Testis (tissue), 2 donors: ENCODE measurements at regions not wholly inside any gene's neighbourhood (a gene's known extent, or its start where the extent isn't known, plus 50 kb on each side); places are given as distances from the start of the nearest gene placed in this dataset.

Experiments used
- DNase-seq: peaks from one replicate; pipeline ENCODE4 v3.0.0-alpha.2; 2019
- H3K27ac ChIP-seq, 2 donors: fragments of 200-600 bp; sonication (generic); one replicate each; pipeline ENCODE4 v1.5.1; 2019
- H3K27me3 ChIP-seq: fragments of 200-600 bp; sonication (generic); one replicate; pipeline ENCODE4 v1.5.1; 2019
- H3K36me3 ChIP-seq: fragments of 200-600 bp; sonication (generic); one replicate; pipeline ENCODE4 v1.5.1; 2017; ENCODE audit warnings: low read depth; ENCODE audit errors: missing control alignments
- H3K4me1 ChIP-seq: fragments of 200-600 bp; sonication (generic); one replicate; pipeline ENCODE4 v1.5.1; 2019
- H3K4me3 ChIP-seq, 2 donors: fragments of 200-600 bp; sonication (generic); one replicate each; pipeline ENCODE4 v1.5.1; 2017 to 2019
- H3K9me3 ChIP-seq: fragments of 200-600 bp; sonication (generic); one replicate; pipeline ENCODE4 v1.5.1; 2017
- POLR2A ChIP-seq: fragments of 450-650 bp; IDR thresholded peaks from one replicate; pipeline ENCODE4 v1.6.1; 2017; ENCODE audit warnings: antibody characterized with exemption, mild to moderate bottlenecking, moderate library complexity
- WGBS, 2 donors: methylation state at CpG; one replicate each; pipeline ENCODE4 v1.1.5; 2018; 5-methylcytosine and 5-hydroxymethylcytosine counted together
- intact Hi-C: fragments of 100-400 bp; cut with DNase I; formaldehyde crosslinking; loops from one replicate; pipeline ENCODE4 v1.15.1; 2023; ENCODE audit warnings: low total_unique reads
- TF ChIP-seq, protein P1 (sequence below), 3 experiments: fragments of 450-650 bp in 2 of 3; fragments of 200-600 bp in 1 of 3; sonication (generic) in 1 of 3; IDR thresholded peaks; one replicate each; pipeline ENCODE4 v1.5.1; 2016 to 2019; ENCODE audit warnings: antibody characterized with exemption in 3 of 3, mild to moderate bottlenecking in 2 of 3, moderate library complexity in 1 of 3

DNA sequence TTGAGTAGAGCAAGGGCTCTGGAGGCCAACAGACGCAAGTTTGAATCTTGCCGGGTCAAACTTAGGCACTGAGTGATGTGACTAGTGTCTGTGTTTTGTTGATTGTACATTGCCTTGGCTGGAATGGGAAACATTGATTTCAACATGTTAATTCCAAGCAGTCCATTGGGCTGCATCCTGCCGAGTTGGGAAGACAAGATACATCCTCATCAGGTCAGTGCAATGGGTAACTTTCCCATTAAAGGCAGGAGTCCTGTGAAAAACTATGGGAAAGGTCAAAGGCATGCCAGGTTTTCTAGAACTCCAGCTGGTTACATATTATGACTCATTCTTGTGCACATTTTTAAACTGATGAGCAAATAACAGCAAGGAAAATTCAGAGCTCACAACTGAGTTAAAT is 126.5 kb upstream of the ABCA1 start:
- no peaks in the 10 kb centered on the region for H3K9me3 ChIP-seq
- no peaks in the 10 kb centered on the region for H3K27me3 ChIP-seq
- no peak for DNase-seq
- no peaks in the 10 kb centered on the region for H3K4me1 ChIP-seq
- H3K4me3 ChIP-seq, result no peak overlapping the region
- 68 to 82% methylated on average over 3 of the region's 3 CpGs for WGBS, 2 donors
- intact Hi-C loops, result no loop called here
- no peaks in the 10 kb centered on the region for H3K36me3 ChIP-seq
- TF ChIP-seq, protein P1, sequence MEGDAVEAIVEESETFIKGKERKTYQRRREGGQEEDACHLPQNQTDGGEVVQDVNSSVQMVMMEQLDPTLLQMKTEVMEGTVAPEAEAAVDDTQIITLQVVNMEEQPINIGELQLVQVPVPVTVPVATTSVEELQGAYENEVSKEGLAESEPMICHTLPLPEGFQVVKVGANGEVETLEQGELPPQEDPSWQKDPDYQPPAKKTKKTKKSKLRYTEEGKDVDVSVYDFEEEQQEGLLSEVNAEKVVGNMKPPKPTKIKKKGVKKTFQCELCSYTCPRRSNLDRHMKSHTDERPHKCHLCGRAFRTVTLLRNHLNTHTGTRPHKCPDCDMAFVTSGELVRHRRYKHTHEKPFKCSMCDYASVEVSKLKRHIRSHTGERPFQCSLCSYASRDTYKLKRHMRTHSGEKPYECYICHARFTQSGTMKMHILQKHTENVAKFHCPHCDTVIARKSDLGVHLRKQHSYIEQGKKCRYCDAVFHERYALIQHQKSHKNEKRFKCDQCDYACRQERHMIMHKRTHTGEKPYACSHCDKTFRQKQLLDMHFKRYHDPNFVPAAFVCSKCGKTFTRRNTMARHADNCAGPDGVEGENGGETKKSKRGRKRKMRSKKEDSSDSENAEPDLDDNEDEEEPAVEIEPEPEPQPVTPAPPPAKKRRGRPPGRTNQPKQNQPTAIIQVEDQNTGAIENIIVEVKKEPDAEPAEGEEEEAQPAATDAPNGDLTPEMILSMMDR (IDR thresholded peaks at IDR 0.05), result no peak
- no peak for TF ChIP-seq POLR2A
- no peak overlapping the region for H3K27ac ChIP-seq

DNA sequence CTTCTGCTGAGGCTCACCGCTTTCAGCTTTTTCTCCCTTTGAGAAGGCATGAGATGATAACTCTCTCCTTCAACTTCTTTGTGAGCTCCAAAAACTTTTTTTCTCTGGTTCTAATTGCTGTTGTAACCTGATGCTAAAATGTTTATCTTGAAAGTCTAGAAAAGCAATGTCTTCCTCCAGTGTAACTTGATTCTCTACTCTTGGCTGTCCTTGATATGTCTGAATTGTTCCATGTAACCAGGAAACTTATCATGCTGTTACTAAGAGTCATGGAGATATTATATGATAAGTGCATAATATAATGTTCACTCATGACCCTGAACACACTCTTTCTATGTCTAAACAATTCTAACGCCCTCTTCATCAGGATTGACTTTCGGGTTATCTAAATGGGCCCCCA is 128.0 kb upstream of the ABCA1 start:
- DNase-seq, result no peak
- Histone ChIP-seq H3K36me3 (no peaks in the 10 kb centered on the region), H3K9me3 (no peaks in the 10 kb centered on the region), H3K4me1 (no peaks in the 10 kb centered on the region), H3K27ac (no peak overlapping the region), H3K27me3 (no peaks in the 10 kb centered on the region), H3K4me3 (no peak overlapping the region)
- 44 to 53% methylated on average over 3 of the region's 3 CpGs for WGBS, 2 donors
- TF ChIP-seq, protein P1 (IDR thresholded peaks at IDR 0.05), result no peak
- TF ChIP-seq POLR2A, result no peak
- intact Hi-C loops, result no loop called here

DNA sequence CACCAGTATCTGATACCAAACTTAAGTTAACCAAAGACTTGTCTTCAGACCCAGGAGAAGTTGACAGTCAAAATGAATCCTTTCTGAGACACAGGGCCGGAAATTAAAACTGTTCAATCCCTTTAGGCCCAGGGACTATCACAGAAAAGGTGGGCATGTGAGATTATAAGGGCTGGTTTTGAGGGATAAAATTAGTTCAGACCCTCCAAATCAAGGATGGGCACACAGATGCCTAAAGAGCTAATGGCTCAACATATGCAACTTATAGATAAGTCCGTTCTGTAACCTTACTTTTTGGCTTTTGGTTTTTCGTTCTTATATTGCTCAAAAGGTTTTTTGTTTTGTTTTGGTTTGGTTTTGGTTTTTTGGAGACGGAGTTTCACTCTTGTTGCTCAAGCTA is 129.6 kb upstream of the ABCA1 start:
- Histone ChIP-seq H3K4me1 (peaks cover 2% of the 10 kb centered on the region), H3K36me3 (no peaks in the 10 kb centered on the region), H3K27ac (no peak overlapping the region), H3K4me3 (no peak overlapping the region), H3K27me3 (no peaks in the 10 kb centered on the region), H3K9me3 (no peaks in the 10 kb centered on the region)
- TF ChIP-seq, protein P1 (IDR thresholded peaks at IDR 0.05), result no peak
- no peak for TF ChIP-seq POLR2A
- no peak for DNase-seq
- intact Hi-C loops, result no loop called here
- 75 to 97% methylated on average over 4 of the region's 4 CpGs for WGBS, 2 donors

DNA sequence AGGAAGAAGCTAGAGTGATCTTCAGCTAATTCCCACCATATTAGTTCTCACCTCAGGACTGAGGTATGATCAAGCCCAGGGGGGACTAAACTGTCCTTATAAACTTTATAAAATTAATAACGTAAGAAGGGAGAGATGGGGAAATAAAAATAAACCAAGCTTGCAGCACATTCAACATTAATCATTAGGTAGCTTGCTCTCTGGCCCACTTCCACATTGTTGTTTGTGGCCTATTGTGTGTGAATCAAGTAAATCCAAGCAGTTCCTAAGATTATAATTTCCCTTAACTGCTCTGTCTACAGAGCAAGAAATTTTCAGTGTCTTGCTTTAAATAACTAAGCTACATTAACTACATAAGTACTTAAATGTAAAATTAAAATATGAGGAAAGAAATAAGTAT is 131.3 kb upstream of the ABCA1 start:
- intact Hi-C loops, result no loop called here
- no peaks in the 10 kb centered on the region for H3K36me3 ChIP-seq
- no peak for TF ChIP-seq POLR2A
- TF ChIP-seq, protein P1 (IDR thresholded peaks at IDR 0.05), result no peak
- H3K27me3 ChIP-seq, result no peaks in the 10 kb centered on the region
- no peak overlapping the region for H3K4me3 ChIP-seq
- DNase-seq, result no peak
- no peak overlapping the region for H3K27ac ChIP-seq
- H3K4me1 ChIP-seq, result peaks cover 17% of the 10 kb centered on the region
- H3K9me3 ChIP-seq, result no peaks in the 10 kb centered on the region
- WGBS, 2 donors, result 46 to 84% methylated on average over 1 of the region's 1 CpG

DNA sequence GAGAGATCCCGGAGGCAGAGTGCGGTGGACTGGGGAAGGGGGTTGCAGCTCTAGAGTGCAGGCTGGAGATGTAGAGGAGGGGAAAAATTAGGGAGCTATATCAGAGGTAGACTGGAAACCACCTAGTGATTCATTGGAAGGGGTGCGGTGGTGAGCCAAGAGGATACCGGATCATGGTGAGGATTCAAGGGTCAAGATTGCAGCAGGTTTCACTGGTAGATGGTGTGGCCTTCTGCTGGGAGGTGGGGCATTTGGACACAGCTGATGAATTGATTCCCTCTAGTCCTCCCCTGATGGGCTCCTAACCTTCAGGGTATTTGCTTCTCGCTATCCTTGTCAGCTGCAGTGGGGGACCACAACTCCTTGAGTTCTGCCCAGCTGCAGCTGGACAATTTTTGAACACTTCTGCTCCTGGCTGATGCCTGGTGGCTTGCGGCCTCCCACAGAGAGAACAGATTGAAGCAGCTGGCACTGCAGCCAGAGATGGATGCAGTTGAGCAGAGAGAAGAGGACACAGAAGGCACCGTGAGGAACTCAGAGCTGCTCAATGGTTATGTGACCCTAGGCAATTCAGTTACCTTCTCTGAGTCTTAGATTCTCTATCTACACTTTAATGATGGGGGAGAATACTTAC is 134.4 kb upstream of the ABCA1 start:
- 81 to 83% methylated on average over 7 of the region's 7 CpGs for WGBS, 2 donors
- Histone ChIP-seq H3K27me3 (no peaks in the 10 kb centered on the region), H3K4me3 (no peak overlapping the region), H3K9me3 (no peaks in the 10 kb centered on the region), H3K36me3 (no peaks in the 10 kb centered on the region), H3K27ac (no peak overlapping the region), H3K4me1 (peaks cover 31% of the 10 kb centered on the region)
- intact Hi-C loops, result loop anchor here (10.0 kb wide), 1 partner anchor 68 kb away; no protein-coding TSS in a partner anchor
- peak; percentile 27 for DNase-seq
- no peak for TF ChIP-seq POLR2A
- TF ChIP-seq, protein P1 (IDR thresholded peaks at IDR 0.05), result no peak
